Mammary epithelial cell (primary cell): ENCODE measurements at regions not wholly inside any gene's neighbourhood (a gene's known extent, or its start where the extent isn't known, plus 50 kb on each side); places are given as distances from the start of the nearest gene placed in this dataset.

Experiments used
- CTCF ChIP-seq, 2 donors: IDR thresholded peaks in 1 of 2; conservative IDR thresholded peaks in 1 of 2; 2 replicates each; pipeline ENCODE4 v1.5.1; 2011 to 2012; ENCODE audit warnings: inconsistent platforms in 2 of 2, low read length in 2 of 2, mild to moderate bottlenecking in 2 of 2, control low read depth in 1 of 2, low read depth in 1 of 2; ENCODE audit not compliant: insufficient read depth in 1 of 2; ENCODE audit errors: extremely low read depth in 1 of 2
- EZH2 ChIP-seq: IDR thresholded peaks from 2 replicates; pipeline ENCODE4 v1.6.1; 2012; ENCODE audit warnings: low read length, inconsistent platforms, borderline replicate concordance

- TF ChIP-seq CTCF (conservative IDR thresholded peaks at IDR 0.05 in 1 of 2, IDR thresholded peaks at IDR 0.05 in 1 of 2; ENCODE audit: extremely low read depth in 1 of 2, insufficient read depth in 1 of 2, low read depth in 1 of 2, low read length in 2 of 2) (no peak), EZH2 (no peak)
Observed at GRCh38 chr1:96515430-96515829, 206.2 kb upstream of the PTBP2 start.
